ENCODE measurements at regions not wholly inside any gene's neighbourhood (a gene's known extent, or its start where the extent isn't known, plus 50 kb on each side); places are given as distances from the start of the nearest gene placed in this dataset.

DNA sequence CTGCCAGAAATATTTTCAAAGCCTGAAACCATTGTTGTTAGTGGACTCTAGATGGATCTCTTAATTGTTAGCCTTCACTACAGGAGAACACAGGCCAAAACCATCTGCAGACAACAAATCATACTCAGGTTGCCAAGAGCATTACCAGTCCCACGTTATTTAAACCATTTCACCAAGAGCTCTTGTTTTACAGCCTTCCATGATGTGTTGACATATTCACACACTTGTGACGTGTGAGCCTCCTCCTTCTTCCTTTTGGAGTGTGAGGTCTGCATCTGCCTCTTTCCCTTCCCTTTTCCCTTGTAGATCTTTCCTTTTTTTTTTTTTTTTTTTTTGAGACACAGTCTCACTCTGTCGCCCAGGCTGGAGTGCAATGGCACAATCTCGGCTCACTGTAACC lies 279.0 kb downstream of the AUH start:
- TF ChIP-seq CTCF (IDR thresholded peaks at IDR 0.05; ENCODE audit: extremely low read depth in 1 of 2, insufficient read depth in 1 of 2, low read depth in 1 of 2, low read length in 2 of 2) (no peak), POLR2A (IDR thresholded peaks at IDR 0.05; ENCODE audit: low read depth, low read length) (no peak), POLR2AphosphoS5 (IDR thresholded peaks at IDR 0.05; ENCODE audit: insufficient read depth, low read depth, low read length) (no peak), EZH2 (IDR thresholded peaks at IDR 0.05; ENCODE audit: borderline replicate concordance, low read depth, low read length, severe bottlenecking) (no peak), JUN (IDR thresholded peaks at IDR 0.05; ENCODE audit: borderline replicate concordance, insufficient read depth, insufficient read length, low read depth) (no peak), MYC (IDR thresholded peaks at IDR 0.05; ENCODE audit: low read depth, low read length) (no peak), FOS (IDR thresholded peaks at IDR 0.05; ENCODE audit: borderline replicate concordance, insufficient read depth, low read length) (no peak), MAX (IDR thresholded peaks at IDR 0.05; ENCODE audit: insufficient read depth, insufficient read length) (no peak)
